ENCODE measurements at regions not wholly inside any gene's neighbourhood (a gene's known extent, or its start where the extent isn't known, plus 50 kb on each side); places are given as distances from the start of the nearest gene placed in this dataset.

DNA sequence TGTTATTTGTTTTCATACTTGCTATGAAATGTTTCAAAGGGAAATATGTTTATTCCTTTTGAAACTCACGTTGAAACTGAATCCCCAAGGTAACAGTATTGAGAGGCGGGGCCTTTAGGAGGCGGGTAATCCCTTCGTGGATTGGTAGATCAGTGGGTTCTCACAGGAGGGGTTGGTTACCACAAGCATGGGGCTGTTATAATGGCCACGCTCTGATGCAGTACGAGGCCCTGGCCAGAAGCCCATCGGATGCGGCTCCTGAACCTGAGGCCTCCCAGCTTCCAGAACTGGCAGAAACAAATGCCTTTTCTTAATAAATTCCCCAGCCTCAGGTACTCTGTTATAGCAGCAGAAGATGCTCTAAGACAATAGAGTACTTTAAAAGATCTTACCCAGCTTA, 135.7 kb downstream of the ASB1 start:
- no peak for DNase-seq

DNA sequence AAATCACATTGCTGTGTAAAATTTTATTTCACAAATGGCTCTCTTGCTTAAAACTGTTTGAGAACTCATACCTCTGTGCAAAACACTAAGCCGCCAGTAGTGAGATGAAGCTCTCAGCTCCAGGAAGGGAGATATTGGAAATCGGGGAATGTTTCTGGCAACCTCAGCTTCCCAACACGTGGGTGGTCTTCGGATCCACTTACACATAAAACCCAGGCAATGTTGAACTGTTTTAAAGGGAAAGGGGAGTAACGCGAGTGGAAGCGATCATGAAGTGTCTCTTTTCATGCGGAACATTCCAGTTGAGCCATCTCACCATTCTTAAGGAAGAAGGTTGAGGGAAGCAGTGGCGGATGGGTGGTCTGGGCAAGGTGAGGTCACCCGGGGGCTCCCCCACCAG, 136.8 kb downstream of the ASB1 start:
- no peak for DNase-seq

DNA sequence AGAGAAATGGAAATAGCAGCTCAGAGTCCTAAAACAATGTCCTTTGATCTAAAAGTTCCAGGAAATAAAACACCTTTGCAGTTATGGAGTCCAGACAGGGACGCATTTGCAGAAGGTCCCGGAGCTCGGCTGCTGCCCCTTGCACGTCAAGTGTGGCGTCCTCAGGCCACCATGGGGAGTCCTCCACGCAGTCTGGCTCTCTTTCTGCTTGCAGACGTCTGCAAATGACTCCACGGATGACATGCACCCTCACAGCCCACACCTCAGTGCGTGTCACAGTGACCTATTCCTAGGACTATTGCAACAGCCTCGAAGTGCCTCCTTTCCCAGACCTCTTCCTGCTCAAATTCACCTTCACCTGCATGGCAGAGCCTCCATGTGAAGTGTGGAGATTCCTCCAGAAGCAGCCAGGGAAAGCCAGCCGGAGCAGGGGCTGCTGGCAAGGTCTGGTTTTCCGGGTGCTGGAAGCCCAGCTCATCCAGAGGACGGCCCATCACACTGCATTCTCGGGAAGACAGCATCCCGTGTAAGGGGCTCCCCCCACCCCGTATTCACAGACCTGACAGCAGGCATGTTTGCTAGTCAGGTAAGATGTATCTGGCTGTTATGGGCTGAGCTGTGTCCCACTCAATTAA, 137.7 kb downstream of the ASB1 start:
- DNase-seq, result no peak

DNA sequence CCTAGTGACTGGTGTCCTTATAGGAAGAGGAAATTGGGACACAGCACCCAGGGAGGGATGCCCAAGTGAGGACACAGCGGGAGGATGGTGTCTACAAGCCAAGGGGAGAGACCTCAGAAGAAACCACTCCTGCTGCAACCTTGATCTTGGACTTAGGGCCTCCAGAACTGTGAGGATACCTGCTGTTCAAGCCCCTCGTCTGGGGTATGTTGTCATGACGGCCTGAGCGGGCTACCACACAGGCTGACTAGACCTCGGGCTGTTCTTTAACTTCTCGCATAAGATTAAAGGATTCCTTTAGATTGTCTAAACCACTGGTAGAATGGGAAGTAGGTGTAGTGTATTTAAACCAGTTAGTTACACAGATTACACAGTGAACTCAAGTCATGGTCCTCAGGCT, 138.3 kb downstream of the ASB1 start:
- no peak for DNase-seq

DNA sequence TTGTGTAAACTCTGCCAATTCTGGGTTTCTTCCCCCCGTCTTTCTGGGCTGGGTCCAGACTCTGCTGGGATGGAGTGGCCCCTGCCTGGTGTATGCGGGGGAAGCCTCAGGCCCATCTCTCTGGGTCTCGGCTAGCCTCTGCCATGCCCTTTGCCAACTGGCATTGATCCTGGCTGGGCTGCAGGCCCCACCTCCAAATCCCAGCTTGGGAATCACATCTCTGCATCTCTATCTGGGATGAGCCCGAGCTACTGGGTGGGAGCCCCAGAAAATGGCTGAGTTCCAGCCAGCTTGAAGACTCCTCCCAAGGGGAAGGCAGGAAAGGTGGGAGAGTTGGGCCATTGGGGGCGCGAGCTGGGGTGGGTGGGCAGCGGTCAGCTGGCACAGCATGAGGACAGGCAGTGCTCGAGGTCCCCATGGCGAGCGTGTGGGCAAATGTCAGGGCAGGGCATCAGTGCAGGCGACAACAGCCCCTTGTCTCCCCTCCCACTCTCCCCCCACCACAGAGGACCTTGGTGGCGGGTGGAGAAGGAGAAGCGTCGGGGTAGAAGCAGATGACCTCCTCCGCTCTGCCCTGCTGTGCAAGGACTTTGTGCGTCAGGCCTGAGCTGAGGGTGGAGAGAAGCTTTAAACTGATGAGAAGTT, 139.4 kb downstream of the ASB1 start:
- no peak for DNase-seq

DNA sequence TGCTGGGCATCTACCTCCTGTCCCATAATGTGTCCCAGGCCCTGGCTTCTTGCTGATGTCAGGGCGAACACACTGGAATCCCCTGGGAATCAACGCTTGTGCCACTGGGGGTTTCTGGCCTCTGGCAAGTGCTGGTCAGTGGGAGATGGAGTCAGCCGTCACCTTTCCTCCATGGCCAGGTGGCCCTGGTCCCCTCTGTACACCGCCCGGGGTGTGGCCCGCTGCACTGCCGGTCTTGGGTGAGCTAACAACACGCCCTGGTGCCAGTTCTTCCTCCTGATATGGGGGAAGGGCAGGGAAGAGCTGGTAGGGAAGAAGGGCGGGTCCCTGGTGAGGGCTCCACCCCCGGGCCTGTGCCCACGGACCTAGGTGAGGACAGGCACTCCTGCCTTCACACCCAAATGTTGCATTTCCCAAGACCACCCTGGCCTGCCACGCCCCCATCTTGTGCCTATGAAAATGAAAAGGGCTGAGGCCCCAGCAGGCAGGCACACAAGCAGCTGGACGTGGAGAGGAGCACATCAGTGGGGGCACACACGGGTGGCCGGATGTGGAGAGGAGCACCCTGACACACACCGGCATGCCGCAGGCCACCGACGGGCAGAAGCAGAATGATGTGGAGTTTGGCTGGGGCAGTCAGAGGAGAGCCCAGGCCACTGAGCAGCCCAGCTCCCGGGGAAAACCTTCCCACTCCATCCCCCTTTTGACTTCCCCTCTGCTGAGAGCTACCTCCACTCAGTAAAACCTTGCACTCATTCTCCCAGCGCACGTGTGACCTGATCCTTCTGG, 140.5 kb downstream of the ASB1 start:
- DNase-seq, result no peak

DNA sequence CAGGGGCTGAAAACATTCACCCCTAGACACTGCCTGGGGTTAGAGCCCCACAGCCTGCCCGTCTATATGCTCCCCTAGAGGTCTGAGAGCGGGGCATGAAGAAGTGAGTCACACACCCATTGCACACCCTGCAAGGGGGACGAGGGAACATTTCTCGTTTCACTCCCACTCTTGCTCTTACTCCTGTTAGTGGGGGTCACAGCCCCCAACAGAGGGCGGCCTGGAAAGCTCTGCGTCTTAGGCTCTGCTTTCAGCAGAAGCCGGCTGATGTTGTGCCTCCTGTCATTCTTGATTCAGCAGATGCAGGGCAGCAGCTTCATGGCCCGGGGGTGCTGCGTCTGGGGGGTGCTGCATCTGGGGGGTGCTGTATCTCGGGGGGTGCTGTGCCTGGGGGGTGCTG, 141.3 kb downstream of the ASB1 start:
- no peak for DNase-seq

GRCh38 chr2:238568455-238569440, 142.0 kb downstream of the ASB1 start:
- DNase-seq, result no peak

- no peak for DNase-seq
Observed at GRCh38 chr2:238569507-238570195, 142.9 kb downstream of the ASB1 start.

GRCh38 chr2:238570391-238570790, 143.7 kb downstream of the ASB1 start:
- DNase-seq, result no peak

DNA sequence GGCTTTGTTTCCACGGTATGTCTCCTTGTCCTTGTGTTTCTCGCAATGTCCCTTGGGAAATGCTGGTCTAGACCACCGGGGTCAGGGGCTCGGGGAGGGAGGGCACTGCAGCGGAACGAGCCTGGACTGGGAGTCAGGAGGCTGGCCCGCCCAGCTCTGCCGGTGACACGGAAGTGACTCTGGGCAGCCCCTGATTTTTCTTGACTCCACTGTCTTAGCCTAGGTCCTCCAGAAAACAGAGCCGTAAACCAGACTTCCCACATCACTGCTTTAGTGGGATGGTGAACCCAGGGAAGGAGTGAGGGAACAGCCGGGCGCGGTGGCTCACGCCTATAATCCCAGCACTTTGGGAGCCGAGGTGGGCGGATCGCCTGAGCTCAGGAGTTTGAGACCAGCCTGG, 144.2 kb downstream of the ASB1 start:
- DNase-seq, result no peak

DNA sequence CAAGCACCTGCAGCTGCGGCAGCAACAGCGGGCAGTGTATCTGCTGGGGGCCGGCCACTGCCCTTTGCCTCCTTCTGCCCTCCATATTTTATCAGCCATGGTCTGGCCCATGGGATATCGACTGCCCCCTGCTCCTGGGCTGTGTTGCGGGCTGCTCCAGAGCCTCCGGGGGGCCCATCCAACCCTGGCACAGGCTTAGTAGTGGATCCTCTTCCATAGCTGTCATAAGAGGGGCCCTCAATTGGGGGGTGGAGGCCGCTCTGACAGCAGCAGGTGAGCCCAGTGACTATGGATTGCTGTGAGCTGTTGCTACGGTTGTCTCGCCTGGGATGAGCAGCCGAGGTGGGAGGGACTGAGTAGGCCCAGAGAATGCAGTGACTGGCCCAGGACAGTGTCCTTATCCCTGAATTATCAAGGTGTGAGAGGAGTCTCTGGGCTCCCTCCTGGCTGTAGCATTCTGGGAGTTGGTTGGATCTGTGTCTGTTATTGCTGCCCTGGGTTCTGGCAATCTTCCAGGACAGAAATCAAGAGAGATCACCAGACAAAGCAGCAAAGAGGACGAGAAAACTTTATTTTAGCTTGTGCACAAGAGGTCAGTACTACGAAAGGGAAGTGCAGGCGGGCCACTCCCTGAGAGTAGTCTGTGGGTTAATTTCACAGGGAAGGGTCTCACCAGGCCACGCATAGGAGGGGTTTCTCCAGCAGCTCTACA, 145.1 kb downstream of the ASB1 start:
- DNase-seq, result no peak

GRCh38 chr2:238573065-238573778, 146.5 kb downstream of the ASB1 start:
- DNase-seq, result no peak

DNA sequence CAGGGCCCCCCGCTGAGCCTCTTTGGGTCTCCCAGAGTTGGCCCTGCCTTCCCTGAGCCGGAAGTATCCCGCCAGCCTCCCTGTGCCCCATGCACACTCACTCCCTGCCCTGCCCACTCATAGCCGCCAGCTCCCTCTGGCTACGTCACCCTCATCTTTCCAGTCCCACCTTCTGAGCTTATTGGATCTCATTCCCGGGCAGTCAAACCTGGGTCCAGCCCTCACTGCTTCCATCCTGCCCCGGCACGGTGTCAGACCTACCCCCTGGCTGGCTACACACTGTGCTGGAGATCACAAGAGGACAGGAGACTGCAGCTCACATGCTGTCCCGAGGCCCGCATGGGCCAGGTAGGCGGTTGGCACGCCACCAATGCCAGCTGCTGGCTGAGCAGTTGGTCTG, 147.2 kb downstream of the ASB1 start:
- DNase-seq, result no peak

DNA sequence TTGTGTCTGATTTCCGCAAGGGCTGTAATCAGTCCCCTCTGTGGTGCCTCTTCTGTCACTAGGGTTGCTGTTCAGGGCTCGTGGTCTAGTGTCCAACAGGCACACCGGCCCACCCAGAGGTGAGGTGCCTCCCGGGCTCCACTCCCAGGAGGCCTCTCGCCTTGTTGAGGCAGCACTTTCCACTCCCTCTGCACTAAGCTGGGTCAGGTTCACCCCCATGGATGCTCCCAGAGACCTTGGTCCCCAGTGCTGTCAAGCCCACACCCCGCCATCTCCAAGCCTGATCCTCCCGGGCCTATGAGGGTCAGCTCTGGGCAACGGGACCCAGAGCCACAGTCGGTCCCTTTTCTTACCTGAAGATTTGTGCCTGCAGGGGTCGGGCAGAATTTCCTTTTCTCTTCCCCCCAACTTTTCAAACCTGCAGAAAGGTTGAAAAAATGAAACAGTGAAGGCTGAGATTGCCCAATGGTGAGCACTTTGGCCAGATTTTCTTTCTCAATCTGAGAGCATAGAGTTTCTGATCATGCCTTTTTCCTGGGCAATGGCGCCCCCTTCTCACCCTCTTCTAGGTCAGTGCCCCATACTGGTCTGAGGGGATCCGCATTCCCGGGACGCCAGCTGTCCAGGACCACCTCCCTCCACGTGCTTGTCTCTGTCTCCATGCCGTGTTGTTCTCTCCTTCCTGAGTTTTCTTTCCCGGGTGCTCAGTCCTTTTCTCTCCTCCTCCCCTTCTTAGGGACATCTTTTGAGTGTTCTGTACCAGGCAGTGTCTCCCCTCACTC, 148.0 kb downstream of the ASB1 start:
- DNase-seq, result no peak

GRCh38 chr2:238576674-238577073, 149.9 kb downstream of the ASB1 start:
- DNase-seq, result no peak

DNA sequence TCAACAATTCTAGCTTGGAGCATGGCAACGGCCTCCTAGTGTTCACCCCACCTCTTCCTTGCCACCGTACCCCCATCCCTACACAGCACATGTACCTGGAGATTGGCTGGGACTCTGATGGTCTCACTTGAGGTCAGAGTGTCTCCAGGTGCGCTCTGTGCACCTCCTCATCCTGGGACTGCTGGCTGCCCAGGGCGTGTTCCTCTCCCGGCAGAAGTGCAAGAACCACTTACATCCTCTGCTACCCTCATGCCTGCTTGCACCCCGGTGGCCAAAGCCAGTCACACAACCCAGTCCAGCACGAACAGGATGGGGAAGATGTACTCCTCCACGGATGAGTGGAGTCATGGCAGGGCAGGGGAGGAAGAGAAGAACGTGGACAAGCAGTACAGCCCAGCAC, 151.5 kb downstream of the ASB1 start:
- no peak for DNase-seq

- DNase-seq, result no peak
Observed at GRCh38 chr2:238580486-238580885, 153.8 kb downstream of the ASB1 start.

DNA sequence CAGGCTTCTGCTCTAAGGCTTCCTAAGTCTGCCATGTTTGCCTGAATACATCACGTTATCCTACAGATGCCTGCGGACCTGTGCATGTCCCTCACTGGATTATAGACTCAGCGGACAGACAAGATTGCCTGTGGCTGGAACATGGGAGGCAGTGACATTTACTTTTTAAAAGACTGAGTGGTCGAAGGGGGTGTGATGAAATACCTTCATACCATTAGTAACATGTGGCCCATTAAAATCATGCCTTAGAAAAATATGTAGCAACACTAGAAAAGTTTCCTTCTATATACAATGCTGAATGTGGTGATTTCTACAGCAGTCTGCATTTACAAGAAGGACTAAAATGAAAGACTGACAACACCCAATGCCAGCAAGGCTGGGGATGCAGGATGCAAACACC, 154.4 kb downstream of the ASB1 start:
- no peak for DNase-seq

DNA sequence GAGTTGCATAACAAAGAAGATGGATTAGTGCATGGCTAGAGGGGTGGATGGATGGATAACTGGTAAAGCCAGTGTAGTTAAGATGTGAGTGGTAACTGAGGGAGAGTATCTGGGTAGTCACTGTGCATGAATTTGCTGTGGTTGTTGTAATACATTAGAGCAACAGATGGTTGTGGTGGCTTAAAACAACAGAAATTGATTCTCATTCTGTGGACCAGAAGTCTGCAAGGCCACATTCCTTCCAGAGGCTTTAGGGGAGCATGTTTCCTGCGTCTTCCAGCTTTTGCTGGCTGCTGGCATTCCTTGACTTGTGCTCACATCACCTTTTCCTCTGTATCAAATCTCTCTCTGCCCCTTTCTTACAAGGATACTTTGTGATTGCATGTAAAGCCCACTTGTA, 155.4 kb downstream of the ASB1 start:
- no peak for DNase-seq
